ENCODE measurements at regions not wholly inside any gene's neighbourhood (a gene's known extent, or its start where the extent isn't known, plus 50 kb on each side); places are given as distances from the start of the nearest gene placed in this dataset.
"Not testable (repeated sequence)": the region's sequence is repeated elsewhere in the genome, so short reads cannot be mapped to it uniquely, and the experiment has no call there.

GRCh38 chr5:86500947-86501346 is 116.8 kb upstream of the COX7C start:
- TF ChIP-seq CTCF (IDR thresholded peaks at IDR 0.05; ENCODE audit: insufficient read depth, low read length): no peak
- no peak for DNase-seq (ENCODE audit: low read depth)
- H3K4me3 ChIP-seq (ENCODE audit: low read depth, low read length): no peak overlapping the region

- H3K4me3 ChIP-seq (ENCODE audit: low read depth, low read length): no peak overlapping the region
- TF ChIP-seq CTCF (IDR thresholded peaks at IDR 0.05; ENCODE audit: insufficient read depth, low read length): no peak
- no peak for DNase-seq (ENCODE audit: low read depth)
Measured at GRCh38 chr5:86507574-86507973, 110.2 kb upstream of the COX7C start.

- not testable (repeated sequence) for DNase-seq (ENCODE audit: low read depth); H3K4me3 ChIP-seq (ENCODE audit: low read depth, low read length)
Measured at GRCh38 chr5:86510330-86510915, 107.3 kb upstream of the COX7C start.

GRCh38 chr5:86523718-86524117 is 94.0 kb upstream of the COX7C start:
- no peak for TF ChIP-seq CTCF (IDR thresholded peaks at IDR 0.05; ENCODE audit: insufficient read depth, low read length)
- H3K4me3 ChIP-seq (ENCODE audit: low read depth, low read length): no peak overlapping the region
- no peak for DNase-seq (ENCODE audit: low read depth)

GRCh38 chr5:86525622-86526021 is 92.1 kb upstream of the COX7C start:
- DNase-seq (ENCODE audit: low read depth): no peak
- TF ChIP-seq CTCF (IDR thresholded peaks at IDR 0.05; ENCODE audit: insufficient read depth, low read length): no peak
- no peak overlapping the region for H3K4me3 ChIP-seq (ENCODE audit: low read depth, low read length)

- no peak for DNase-seq (ENCODE audit: low read depth)
- no peak for TF ChIP-seq CTCF (IDR thresholded peaks at IDR 0.05; ENCODE audit: insufficient read depth, low read length)
- H3K4me3 ChIP-seq (ENCODE audit: low read depth, low read length): no peak overlapping the region
Measured at GRCh38 chr5:86526811-86527348, 90.9 kb upstream of the COX7C start.

- no peak for DNase-seq (ENCODE audit: low read depth)
- H3K4me3 ChIP-seq (ENCODE audit: low read depth, low read length): no peak overlapping the region
- no peak for TF ChIP-seq CTCF (IDR thresholded peaks at IDR 0.05; ENCODE audit: insufficient read depth, low read length)
Measured at GRCh38 chr5:86532429-86532828, 85.3 kb upstream of the COX7C start.
